Medulla oblongata (tissue), 1 donor: ENCODE measurements at regions not wholly inside any gene's neighbourhood (a gene's known extent, or its start where the extent isn't known, plus 50 kb on each side); places are given as distances from the start of the nearest gene placed in this dataset.

ENCODE experiments used
- DNase-seq: peaks from one replicate; pipeline ENCODE4 v3.0.0-alpha.2; 2015; ENCODE audit errors: extremely low spot score

DNA sequence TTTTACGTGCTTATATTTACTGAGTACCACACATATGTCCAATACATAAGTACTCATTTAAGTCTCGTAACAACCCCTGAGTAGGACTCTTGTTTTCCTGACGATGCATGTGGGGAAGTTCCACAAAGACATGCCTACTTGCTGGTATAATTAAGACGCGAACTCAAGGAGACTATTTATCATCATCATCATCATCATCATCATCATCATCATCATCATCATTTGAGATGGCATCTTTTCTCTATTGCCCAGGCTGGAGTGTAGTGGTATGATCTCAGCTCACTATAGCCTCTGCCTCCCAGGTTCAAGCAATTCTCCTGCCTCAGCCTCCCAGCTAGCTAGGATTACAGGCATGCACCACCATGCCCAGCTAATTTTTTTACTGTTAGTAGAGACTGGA, 809.9 kb upstream of the EEF2KMT start:
- DNase-seq: no peak

DNA sequence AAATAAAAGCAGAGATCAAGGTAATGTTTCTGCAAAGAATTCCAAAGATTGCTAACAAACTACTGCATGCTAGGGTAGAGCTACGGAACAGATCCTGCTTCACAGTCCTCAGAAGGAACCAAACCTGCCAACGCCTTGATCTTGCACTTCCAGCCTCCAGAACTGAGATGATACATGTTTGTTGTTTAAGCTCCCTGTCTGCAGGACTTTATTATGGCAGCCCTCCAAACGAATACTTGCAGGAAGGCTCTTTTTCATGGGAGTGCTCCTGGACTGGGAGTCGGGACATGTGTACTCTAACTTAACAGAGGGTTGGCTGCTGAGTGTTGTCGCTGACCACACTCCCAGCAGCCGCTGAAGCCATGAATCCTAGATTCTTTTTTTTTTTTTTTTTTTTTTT, 808.8 kb upstream of the EEF2KMT start:
- no peak for DNase-seq

DNA sequence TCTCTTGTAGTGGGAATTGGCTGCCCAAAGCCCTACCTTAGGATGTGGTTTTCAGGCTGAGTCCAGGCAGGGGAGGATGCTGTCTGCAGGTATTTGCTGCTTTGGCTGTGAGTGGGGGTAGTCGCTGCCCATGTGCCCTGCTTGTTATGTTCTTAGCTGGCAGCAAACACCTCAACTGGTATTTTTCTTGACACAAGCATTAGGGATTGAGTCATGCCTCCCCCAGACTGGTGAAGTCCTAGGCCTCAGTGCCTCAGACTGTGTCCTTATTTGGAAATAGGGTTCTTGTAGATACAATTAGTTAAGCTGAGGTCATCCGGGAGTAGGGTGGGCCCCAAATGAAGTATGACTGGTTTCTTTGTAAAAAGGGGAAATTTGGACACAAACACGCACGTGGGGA, 808.3 kb upstream of the EEF2KMT start:
- DNase-seq: no peak

DNA sequence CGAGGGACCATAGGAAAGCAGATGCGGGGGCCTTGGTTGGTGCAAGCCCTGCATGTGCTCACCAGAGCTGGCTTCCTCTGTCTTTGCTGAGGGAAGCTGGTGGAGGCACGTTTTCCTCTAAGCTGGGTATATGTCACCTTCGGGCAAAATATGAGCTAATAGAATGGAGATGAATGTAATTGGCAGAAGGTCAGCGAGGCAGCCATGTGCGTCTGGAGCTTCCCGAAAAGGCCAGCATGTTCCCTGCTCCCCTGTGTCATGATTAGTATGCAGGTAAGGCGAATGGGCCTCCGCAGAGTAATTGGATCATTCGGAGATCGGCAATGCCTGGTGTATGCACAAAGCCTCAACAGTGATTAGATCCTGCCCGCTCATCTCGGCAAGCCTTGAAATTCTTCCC, 806.2 kb upstream of the EEF2KMT start:
- no peak for DNase-seq

DNA sequence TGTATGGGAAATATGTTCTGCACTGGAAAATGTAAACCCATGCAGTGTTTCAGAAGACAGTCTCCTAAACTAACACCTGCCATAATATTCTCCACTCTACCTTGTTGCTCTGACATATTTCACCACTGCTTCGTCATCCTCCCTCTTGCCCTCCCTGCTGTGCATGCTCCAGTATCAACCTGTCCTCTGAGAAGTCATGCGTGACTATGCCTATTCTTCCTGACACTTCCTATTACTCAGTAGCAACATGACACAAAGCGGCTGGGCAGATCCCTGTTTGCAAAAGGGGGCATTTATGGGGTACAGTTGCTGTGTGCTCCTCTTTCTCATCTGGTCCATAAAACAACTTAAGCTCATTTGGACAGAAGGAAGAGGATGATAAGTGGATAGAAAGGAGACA, 805.6 kb upstream of the EEF2KMT start:
- no peak for DNase-seq

DNA sequence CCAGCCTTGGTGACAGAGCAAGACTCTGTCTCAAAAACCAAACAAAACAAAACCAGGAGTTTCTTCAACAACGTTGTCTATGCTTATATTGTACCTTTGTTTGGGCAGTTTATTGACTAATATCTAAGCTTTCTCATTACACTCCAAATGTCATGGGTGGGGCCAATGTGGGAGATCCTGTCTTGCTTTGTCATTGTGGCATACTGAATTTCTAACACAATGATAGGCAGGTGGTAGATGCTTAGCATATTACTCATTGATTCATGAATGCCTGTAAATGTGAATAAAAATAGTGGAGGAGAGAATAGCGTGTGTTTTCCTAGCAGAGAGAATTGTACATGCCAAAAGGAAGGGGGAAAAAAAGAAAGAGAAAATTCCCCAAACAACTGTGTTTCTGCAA, 802.5 kb upstream of the EEF2KMT start:
- no peak for DNase-seq

DNA sequence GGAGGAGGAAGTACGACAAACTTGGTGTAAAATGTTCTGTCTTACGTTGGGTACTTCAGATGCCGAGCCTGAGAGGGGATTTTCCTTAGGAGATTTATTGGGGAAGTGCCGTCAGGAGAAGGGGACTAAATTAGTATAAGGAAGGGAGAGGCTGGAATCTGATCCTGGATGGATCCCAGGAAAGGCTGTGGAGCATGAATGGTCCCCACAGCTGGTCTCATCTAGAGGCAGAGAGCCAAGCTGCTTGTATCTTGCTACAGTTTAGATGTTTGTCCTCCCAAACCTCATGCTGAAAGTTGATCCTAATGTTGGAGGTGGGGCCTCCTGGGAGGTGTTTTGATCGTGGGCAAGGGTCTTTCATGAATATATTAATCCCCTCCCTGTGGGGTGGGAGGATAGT, 798.4 kb upstream of the EEF2KMT start:
- DNase-seq: peak; percentile 12

DNA sequence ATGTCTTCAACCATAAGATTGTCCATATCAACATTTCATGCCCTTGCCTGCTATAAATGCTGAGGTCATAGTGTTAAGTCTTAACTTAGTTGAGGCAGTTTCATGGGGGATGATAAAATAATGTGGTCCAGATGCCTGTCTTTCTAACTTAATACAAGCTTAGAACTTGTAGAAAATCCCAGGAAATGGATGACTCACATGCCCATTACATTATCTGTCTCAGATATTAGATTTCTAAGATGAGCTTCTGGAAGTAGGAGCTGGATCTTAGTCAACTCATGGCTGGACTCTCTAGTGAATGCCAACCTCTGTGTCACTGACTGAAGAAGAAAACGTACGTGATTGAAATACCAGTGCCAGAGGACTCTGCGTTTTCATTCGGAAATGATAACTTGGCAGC, 797.5 kb upstream of the EEF2KMT start:
- peak; percentile 23 for DNase-seq

DNA sequence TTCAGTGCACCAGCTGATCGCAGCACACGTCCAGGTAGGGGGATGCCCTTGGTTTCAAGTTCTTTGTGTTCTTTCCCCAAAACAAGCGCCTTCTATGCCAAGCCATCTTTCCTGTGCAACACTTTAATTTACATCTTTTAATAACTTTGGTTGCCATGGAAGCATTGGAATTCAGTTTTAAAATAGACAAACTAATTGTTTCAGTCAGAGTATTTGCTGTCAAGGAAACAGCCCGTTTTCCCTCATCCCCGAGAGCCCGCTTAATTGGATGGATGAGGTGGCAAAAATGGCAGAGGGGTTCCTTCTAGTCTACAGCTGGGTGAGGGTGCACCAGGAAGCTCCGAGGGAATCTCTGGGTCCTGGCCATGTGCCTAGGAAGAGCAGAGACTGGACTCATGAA, 793.7 kb upstream of the EEF2KMT start:
- no peak for DNase-seq

DNA sequence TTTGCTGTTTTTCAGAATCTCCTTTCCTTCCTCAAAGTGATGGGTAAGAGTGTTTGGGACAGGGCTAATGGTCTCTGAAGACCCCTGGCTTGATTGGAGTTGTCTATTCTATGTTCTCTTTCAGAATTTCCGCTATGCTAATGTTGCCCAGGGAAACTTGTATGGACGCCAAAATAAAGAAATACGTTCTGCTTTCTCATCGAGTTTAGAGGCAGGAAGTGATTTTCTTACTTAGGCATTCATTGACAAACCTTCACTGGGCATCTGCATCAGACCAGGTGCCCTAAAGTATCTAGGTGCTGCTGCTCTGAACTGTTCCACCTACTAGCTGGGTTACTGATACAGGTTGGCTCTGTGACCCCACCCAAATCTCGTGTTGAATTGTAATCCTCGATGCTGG, 787.9 kb upstream of the EEF2KMT start:
- DNase-seq: no peak

DNA sequence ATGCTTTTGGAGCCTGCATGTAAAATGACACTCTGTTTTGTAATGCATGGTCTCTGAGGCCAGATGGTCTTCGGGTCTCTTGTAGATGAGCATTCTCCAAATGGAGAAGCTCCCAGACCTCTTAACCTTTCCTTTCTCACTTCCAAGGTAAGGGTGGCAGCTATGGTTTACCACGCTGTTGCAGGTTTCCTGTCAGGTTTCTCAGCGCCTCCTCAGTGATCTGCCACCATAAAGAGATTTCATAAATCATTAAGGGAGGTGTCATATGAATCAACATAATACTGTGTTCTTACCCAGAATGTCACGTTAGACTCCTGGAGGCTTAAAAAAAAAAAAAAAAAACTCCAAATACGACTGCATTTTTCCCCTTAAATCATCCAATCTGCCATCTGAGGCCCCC, 787.4 kb upstream of the EEF2KMT start:
- DNase-seq: no peak

DNA sequence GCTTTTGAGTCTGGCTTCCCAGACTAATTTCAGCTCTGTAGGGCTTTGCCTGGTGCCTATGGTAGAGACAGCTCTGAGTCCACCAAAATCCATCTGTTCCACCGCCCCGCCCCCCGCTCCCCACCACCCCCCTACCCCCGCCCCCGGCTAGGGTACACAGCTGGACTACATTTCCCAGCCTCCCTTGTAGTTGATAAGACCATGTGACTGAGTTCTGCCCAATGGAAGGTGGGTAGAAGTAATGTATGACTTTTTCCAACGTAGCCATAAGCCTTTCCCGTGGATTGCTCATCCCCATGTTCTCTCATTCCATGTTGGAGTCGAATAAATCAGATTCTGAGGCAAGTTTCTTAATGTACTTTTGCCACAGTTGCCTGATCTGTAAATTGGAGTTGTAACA, 786.7 kb upstream of the EEF2KMT start:
- no peak for DNase-seq

DNA sequence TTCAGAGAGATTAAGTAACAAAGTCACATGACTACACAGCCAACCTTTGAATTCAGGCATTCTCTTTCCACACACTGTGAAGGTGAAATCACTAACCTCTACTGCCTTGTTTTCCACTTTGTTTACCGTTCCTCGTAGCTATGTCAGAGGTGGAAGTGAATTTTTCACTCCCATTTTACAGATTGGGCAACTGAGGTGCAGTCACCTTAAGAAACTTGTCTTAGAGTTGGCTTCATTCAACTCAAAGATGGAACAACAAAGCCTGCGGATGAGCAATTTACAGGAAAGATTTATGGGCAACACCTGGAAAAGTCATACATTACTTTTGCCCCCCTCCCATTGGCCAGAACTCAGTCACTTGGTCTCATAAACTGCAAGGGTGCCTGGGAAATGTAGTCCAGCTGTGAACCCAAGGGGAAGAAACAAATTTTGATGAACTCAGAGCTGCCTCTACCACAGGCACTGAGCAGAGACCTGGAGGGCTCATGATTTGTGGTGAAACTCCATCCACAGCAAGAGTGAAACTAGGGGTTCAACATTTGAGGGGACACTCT, 784.6 kb upstream of the EEF2KMT start:
- no peak for DNase-seq

DNA sequence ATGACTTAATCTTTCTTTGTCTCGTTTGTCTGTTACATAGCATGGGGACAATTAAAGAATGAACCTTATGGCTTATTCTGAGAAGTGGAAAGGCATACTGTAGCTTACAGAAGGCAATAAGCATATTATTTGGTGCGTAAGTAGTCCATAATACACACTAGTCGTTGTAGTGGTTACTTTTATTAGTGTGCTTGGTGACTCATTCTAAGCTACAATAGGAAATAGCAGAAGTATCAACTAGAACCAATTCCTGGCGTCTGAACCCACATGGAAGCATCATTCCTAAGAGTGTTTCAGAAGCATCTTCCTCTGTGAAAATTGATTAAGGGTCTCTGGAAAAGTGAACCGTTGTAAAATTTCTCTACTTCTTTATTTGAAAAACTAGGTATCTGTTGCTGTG, 777.8 kb upstream of the EEF2KMT start:
- no peak for DNase-seq

DNA sequence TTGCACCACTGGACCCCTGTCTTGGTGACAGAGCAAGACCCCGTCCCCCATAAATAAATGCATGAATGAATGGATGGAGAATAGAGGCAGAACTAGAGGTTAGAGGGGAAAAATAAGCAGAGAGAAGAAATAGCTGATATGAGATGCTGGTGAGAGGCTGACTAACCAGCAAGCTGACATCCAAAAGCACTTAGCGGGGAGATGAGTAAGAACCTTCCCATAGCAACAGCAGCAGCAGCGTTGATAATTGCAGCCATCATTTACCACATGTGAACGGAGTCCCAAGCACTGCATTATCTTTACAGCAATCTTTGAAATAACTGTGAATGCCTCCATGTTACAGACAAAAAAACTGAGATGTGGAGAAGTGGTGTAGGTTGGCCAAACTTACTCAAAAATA, 777.3 kb upstream of the EEF2KMT start:
- no peak for DNase-seq

DNA sequence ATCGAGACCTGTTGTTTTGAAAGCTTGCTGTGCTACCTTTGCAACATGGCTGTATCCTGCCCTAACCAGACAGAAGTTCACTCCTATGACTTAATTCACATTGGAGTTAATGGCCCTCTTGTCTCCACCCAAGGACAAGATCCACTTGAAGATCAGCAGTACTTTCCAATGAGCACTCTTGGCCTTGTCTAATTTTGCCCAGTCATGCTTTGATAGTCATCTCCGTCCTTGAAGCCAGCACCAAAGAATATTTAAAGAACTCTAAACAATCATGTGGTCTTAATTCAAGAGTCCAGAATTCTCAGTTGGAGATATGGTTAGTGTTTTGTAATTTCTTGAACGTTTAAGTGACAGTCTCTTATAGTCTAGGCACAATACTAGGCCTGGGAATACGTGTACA, 775.6 kb upstream of the EEF2KMT start:
- no peak for DNase-seq

DNA sequence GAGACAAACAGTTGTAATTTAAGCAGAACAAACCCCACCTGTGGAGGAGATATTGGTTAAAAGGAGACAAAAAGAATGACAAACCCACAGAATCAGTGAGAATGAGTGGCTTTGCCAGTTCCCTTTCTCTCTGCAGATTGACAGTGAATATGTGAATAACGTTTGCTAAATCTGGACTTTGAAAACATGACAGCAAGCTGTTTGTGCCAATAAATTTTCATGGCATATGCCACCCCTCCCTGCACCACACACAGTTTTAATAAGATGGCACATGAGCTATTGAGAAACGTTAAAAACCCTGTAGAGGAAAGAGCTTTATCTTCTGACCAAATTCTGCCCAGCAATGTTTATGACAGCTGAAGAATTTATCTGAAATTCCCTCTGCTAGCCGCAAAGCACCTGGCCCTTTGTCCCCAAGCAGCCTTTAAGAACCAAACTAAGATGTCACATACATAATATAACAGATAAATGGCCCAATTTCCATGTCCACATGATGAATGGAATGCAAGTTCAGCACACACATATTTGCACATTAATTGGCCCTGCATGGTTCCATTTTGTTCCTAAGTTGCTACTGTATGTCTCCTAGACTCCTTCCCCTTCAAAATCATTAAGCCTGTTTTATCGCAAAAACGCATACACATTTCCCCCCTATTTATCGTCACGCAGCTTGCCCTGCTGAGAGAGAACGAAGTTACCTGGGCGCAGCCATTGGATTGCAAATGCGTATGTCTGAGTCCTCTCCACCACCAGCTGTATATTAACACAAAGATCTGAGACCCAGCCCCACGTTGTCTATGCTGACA, 773.5 kb upstream of the EEF2KMT start:
- DNase-seq: no peak

DNA sequence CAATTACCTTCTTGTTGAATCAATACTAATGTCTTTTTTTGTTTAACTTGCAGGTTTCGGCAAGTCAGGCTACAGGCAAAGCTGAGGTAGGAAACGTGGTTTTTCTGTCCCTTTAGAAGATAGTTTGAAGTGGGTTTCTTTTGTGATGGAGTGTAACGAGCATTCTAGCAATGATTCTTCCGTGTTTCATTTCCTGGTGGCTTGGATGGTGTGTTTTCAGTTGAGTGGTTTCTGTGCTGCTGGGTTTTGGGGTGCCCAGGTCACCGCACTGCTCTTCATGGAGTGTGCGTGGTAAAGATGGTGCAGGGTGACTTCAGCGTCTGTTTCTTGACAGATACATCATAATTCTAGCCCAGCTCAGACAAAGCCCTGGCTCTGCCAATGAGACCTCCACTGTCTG, 769.7 kb upstream of the EEF2KMT start:
- no peak for DNase-seq

DNA sequence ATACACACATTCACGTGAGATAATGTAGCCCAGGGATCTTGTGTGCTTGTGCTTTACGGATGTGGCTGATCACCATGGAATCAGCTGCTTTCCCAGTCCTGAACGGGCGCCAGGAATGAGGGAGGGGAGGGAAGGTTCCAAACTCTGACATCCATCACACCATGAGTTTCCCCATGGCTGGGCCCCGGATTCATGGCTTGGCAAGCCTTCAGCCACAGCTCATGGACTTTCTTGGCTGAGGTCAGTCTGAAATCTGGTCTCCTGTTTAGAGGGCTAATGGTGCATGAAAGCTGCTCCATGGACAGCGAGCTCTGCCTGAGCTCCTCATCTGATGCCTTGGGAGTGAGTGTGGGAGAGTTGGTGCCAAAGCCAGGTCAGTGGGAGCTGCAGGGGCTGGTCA, 767.6 kb upstream of the EEF2KMT start:
- no peak for DNase-seq

DNA sequence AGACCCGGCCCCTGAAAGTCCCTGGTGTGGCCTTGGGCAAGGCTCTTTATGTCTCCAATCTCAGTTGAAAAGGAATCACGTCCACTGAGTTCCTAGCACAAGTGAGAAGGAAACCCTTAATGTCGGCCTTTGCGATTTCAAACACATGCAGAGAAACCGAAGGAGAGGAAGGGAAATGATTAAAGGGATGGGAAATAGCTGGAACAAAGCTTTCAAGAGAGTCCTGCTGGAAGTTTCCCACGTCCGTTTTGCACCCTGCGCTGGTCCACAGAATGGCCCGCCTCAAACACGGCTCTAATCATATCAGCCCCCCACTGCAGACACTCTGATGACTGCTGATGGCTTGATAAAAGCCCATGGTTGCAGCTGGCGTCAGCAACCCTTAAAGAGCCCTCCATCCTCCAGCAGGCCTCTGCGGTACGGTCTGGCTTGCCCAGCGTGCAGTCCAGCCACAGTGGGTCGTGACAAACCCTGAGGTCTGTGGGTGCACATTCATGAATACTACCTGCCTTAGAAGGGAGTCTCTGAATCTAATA, 765.5 kb upstream of the EEF2KMT start:
- no peak for DNase-seq

DNA sequence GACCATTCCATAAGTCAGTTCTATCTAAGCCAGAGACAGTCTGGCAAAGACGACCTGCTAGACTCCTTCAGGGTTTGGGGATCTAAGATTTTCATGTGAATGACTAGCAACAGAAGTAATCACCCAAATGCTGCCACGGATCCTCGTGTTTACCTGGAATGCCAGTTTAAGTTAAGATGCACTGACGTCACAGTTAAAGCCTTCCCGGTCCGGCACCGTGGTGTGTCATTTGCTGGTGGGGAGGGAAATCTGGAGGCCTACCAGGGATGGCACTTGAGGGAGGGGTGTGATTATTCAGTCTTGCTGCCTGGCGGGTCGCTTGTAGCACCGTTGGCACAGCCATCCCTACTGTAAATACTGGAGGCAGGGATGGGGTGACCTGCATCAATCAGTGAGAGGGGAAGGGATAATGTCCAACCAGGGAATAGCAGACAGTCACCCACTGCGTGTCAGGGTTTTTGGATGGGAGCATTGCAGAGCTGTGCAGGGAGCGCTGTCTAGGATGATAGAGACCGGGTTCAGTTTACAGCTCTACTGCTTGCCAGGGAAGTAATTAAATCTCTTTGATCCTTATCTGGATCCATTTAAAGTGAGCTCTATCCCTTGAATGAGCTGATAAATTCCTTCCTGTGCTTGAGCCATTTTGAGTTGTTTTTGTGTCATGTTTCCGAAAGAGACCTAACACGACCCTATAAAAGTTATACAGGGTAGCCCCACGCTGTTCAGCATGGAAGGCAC, 764.7 kb upstream of the EEF2KMT start:
- DNase-seq: no peak

DNA sequence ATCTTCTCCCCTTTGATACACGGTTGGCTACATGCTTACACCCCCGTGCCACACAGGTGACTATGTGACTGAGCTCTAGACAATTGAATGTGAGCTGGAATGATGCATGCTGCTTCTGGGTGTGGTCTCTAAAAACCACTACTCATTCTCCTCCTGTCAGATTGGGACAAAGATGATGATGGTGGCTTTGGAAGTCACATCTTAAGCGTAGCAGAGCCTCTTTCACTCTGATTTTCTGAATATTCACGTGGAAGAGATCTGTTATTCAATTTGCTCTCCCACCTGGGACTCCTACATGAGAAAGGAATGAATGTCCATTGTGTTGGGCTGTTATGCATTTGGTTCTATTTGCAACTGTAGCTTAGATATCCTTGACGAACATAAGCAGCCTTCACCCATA, 763.6 kb upstream of the EEF2KMT start:
- DNase-seq: no peak

DNA sequence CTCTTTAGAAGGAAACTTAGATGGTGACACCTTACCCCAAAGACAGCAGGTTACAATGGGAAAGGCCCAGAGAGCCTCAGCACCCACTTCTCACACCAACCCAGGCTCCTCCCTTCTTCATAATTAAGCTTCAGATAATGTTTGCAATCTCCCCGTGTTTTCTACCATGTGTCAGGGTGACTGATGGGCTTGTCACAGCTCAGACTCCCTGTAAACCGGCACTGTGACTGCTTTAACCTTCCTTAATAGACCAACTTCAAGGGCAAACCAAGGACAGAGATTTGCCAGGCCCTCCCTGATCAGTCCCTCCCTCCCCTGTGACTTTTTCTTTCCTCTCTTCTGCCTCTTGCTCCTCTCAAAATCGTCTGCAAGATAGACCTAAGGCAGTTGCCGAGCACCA, 760.6 kb upstream of the EEF2KMT start:
- DNase-seq: no peak
